ENCODE measurements at regions not wholly inside any gene's neighbourhood (a gene's known extent, or its start where the extent isn't known, plus 50 kb on each side); places are given as distances from the start of the nearest gene placed in this dataset.

DNA sequence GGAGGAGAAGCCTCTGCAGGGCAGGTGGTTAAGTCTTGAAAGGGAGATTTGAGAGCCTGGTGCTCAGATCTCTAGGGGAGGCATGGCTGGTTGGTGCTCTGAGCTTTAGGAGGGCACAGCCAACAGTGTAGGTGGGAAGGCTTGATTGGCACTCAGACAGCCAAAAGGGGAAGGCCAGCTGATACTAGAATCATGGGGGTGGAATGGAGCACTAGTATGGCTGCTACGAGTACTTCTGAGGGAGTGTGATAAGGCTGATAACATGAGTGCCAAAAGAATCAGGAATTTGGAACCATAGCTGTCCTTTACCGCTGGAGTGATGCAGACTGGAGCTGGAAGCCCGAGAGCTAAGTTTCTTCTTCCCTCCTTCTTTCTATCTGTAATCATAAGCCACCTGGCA lies 184.6 kb upstream of the TBC1D5 start:
- TF ChIP-seq CTCF (optimal IDR thresholded peaks at IDR 0.05 in 1 of 3, IDR thresholded peaks at IDR 0.05 in 1 of 3, conservative IDR thresholded peaks at IDR 0.05 in 1 of 3; ENCODE audit: extremely low read depth in 1 of 3, insufficient read depth in 2 of 3, low read length in 3 of 3) (no peak), EZH2 (IDR thresholded peaks at IDR 0.05; ENCODE audit: low read length) (no peak)
